ENCODE measurements at regions not wholly inside any gene's neighbourhood (a gene's known extent, or its start where the extent isn't known, plus 50 kb on each side); places are given as distances from the start of the nearest gene placed in this dataset.

DNA sequence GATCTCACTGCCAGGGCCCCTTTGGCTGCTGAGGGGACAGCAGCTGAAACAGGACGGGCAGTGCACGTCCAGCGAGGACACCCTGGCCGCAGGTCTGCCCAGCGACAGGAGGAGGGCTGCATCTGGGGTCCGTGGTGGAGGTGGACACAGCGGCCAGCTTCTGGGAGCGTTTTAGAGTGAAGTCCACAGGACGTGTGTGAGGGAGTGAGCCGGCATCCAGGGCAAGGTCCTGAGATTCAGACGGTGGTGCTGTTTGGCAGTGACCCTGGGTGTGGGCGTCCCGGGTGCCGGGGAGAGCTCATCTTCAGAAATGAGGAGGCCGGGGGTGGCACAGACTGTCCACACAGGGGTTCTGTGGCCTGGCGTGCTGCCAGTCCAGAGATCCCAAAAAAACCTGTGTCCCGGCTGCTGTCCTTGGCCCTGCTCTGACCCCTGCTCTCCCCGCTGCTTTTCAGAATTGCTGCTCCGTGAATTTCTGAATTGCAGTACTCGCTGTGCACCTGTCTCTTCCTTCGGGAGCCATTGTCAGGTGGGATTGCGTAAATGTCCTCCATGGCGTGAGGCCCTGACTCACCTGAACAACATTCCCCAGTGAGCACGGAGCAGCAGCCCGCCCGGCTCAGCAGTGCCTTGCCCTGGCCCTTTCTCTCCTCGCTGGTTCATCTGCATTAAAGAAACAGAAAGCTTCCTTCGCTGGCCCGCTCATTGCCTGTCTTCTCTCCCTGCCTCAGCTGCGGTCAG lies 183.5 kb upstream of the C14orf180 start:
- H3K4me1 ChIP-seq (ENCODE audit: control insufficient read depth in 1 of 2, extremely low read depth in 1 of 2, insufficient read depth in 2 of 2, low read length in 2 of 2), result peaks cover 7 to 74% of the 10 kb centered on the region in 2 experiments
- no peak overlapping the region for H3K27ac ChIP-seq (ENCODE audit: low read length)
- Mint-ChIP-seq H3K9me3 (peaks cover 0 to 13% (median 6%) of the 10 kb centered on the region in 3 donors), H3K27me3 (no peaks in the 10 kb centered on the region), H3K36me3 (peaks cover 5% of the 10 kb centered on the region), H3K4me3 (peak overlapping the region in 1 of 3 donors; percentile 81), H3K4me1 (peaks cover 62 to 80% (median 63%) of the 10 kb centered on the region in 3 donors), H3K27ac (peak overlapping the region; percentile 92)
- CTCF ChIA-PET, result no interaction called here
- 92% methylated on average over 29 of the region's 30 CpGs for WGBS (ENCODE audit: insufficient coverage)
- POLR2A ChIA-PET, result no interaction called here
- H3K27me3 ChIP-seq (replicated peaks in 1 of 2; ENCODE audit: control insufficient read depth in 2 of 2, extremely low read depth in 1 of 2, insufficient read depth in 2 of 2, low read length in 1 of 2), result no peaks in the 10 kb centered on the region
- H3K36me3 ChIP-seq (ENCODE audit: control insufficient read depth in 2 of 2, extremely low read depth in 1 of 2, insufficient read depth in 1 of 2, low read length in 1 of 2), result no peaks in the 10 kb centered on the region
- peak in 1 of 35 experiments; percentile 10 for DNase-seq
- no peak overlapping the region for H3K4me3 ChIP-seq (ENCODE audit: control insufficient read depth in 1 of 2, extremely low read depth in 1 of 2, low read length in 1 of 2)
- no peak for ATAC-seq (replicated peaks in 1 of 4)
- no peaks in the 10 kb centered on the region for H3K9me3 ChIP-seq

DNA sequence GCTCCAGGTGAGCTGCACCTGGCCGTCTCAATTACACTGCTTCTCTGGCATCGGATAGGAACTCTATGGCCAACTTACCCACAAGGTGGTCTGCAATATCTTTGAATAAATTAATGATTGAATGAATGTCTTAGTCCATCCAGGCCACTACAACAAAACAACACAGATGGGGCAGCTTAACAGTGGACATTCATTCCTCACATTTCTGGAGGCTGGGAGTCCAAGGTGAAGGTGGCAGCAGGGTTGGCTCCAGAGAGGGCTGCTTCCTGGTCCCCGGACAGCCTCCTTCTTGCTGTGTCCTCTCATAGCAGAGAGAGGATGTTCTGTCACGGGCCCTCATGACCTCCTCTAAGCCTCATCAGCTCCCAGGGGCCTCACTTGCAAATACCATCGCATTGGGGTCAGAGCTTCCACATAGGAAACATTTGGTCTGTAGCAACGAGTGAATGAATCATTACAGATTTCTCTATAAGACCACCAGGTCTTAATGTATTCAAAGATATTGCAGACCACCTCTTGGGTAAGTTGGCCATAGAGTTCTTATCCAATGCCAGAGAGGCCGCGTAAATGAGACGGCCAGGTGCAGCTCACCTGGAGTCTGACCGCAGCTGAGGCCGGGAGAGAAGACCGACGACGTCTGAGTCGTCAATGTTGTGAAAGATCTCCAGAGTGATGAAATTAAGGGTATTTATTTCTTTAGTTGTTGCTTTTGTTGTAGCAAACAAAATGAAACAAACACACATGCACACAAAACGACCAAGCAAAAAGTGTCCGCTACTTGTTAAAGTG lies 182.7 kb upstream of the C14orf180 start:
- Mint-ChIP-seq H3K27ac (peak overlapping the region; percentile 55 to 57), H3K27me3 (no peaks in the 10 kb centered on the region), H3K4me3 (peak overlapping the region in 1 of 3 donors; percentile 54), H3K9me3 (peaks cover 0 to 13% (median 6%) of the 10 kb centered on the region in 3 donors), H3K36me3 (peaks cover 5% of the 10 kb centered on the region), H3K4me1 (peaks cover 54 to 73% (median 55%) of the 10 kb centered on the region in 3 donors)
- no peaks in the 10 kb centered on the region for H3K36me3 ChIP-seq (ENCODE audit: control insufficient read depth in 2 of 2, extremely low read depth in 1 of 2, insufficient read depth in 1 of 2, low read length in 1 of 2)
- H3K27ac ChIP-seq (ENCODE audit: low read length), result no peak overlapping the region
- ChIA-PET CTCF (no interaction called here), POLR2A (no interaction called here)
- H3K4me3 ChIP-seq (ENCODE audit: control insufficient read depth in 1 of 2, extremely low read depth in 1 of 2, low read length in 1 of 2), result no peak overlapping the region
- 97% methylated on average over 6 of the region's 17 CpGs for WGBS (ENCODE audit: insufficient coverage)
- peaks cover 7 to 66% of the 10 kb centered on the region in 2 experiments for H3K4me1 ChIP-seq (ENCODE audit: control insufficient read depth in 1 of 2, extremely low read depth in 1 of 2, insufficient read depth in 2 of 2, low read length in 2 of 2)
- H3K9me3 ChIP-seq, result no peaks in the 10 kb centered on the region
- DNase-seq (peak in 1 of 35 experiments; percentile 4), ATAC-seq (replicated peaks in 1 of 4) (no peak)
- no peaks in the 10 kb centered on the region for H3K27me3 ChIP-seq (replicated peaks in 1 of 2; ENCODE audit: control insufficient read depth in 2 of 2, extremely low read depth in 1 of 2, insufficient read depth in 2 of 2, low read length in 1 of 2)

DNA sequence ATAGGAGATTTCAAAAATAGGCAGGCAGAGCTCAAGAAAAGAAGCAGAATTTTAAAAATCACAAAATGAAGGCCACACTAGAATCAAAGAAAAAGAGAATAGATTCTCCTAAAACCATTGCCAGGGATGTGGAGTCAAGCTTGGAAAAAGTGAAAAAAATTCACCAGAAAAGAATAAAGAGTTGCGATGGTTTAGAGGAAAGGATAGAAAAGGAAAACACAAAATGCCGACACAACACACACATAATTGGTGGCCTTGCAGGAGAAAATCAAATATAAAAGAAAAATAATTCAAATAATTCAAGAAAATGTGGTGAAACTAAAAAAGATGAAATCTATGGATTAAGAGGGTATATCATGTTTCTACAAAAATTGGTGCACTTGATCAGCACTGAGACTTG lies 181.6 kb upstream of the C14orf180 start:
- POLR2A ChIA-PET, result no interaction called here
- H3K9me3 ChIP-seq, result no peaks in the 10 kb centered on the region
- ATAC-seq (replicated peaks in 1 of 4), result no peak
- H3K27me3 ChIP-seq (replicated peaks in 1 of 2; ENCODE audit: control insufficient read depth in 2 of 2, extremely low read depth in 1 of 2, insufficient read depth in 2 of 2, low read length in 1 of 2), result no peaks in the 10 kb centered on the region
- H3K4me3 ChIP-seq (ENCODE audit: control insufficient read depth in 1 of 2, extremely low read depth in 1 of 2, low read length in 1 of 2), result no peak overlapping the region
- Mint-ChIP-seq H3K27me3 (no peaks in the 10 kb centered on the region), H3K4me1 (peaks cover 46 to 63% (median 49%) of the 10 kb centered on the region in 3 donors), H3K4me3 (peak overlapping the region in 1 of 3 donors; percentile 15), H3K27ac (no peak overlapping the region), H3K9me3 (peaks cover 0 to 13% (median 6%) of the 10 kb centered on the region in 3 donors), H3K36me3 (peaks cover 5% of the 10 kb centered on the region)
- no peaks in the 10 kb centered on the region for H3K36me3 ChIP-seq (ENCODE audit: control insufficient read depth in 2 of 2, extremely low read depth in 1 of 2, insufficient read depth in 1 of 2, low read length in 1 of 2)
- DNase-seq, result no peak
- WGBS (ENCODE audit: insufficient coverage), result no CpG with 5 or more reads among the region's 2 CpGs
- CTCF ChIA-PET, result no interaction called here
- H3K4me1 ChIP-seq (ENCODE audit: control insufficient read depth in 1 of 2, extremely low read depth in 1 of 2, insufficient read depth in 2 of 2, low read length in 2 of 2), result peaks cover 5 to 55% of the 10 kb centered on the region in 2 experiments
- H3K27ac ChIP-seq (ENCODE audit: low read length), result no peak overlapping the region

DNA sequence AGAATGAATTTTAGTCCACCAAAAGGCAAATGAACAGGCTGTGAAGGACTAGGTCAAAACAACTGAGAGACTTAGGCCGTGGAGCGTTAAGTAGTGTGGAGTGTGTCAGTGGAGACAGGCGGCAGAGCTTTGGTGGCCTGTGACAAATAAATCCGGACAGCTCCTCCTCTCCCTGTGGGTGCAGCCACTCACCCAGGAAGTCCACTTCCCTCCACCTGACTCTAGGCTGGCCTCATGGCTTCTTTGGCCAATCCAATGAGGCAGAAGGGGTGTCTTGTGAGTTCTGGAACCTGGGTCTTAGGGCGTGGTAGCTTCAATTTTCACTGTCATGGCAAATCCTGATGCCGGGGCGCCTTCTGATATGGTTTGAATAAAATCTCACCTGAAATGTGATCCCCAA lies 180.9 kb upstream of the C14orf180 start:
- peaks cover 5% of the 10 kb centered on the region for H3K36me3 Mint-ChIP-seq
- ATAC-seq (replicated peaks in 1 of 4), result no peak
- WGBS (ENCODE audit: insufficient coverage), result 80% methylated on average over 1 of the region's 7 CpGs
- CTCF ChIA-PET, result no interaction called here
- DNase-seq, result no peak
- Histone ChIP-seq H3K27ac (ENCODE audit: low read length) (no peak overlapping the region), H3K36me3 (ENCODE audit: control insufficient read depth in 2 of 2, extremely low read depth in 1 of 2, insufficient read depth in 1 of 2, low read length in 1 of 2) (no peaks in the 10 kb centered on the region), H3K27me3 (replicated peaks in 1 of 2; ENCODE audit: control insufficient read depth in 2 of 2, extremely low read depth in 1 of 2, insufficient read depth in 2 of 2, low read length in 1 of 2) (peaks cover 0 to 5% of the 10 kb centered on the region in 2 experiments), H3K9me3 (no peaks in the 10 kb centered on the region), H3K4me3 (ENCODE audit: control insufficient read depth in 1 of 2, extremely low read depth in 1 of 2, low read length in 1 of 2) (no peak overlapping the region), H3K4me1 (ENCODE audit: control insufficient read depth in 1 of 2, extremely low read depth in 1 of 2, insufficient read depth in 2 of 2, low read length in 2 of 2) (peaks cover 3 to 48% of the 10 kb centered on the region in 2 experiments)
- H3K27me3 Mint-ChIP-seq, result peaks cover 0 to 2% of the 10 kb centered on the region in 2 donors
- H3K27ac Mint-ChIP-seq, result peak overlapping the region in 1 of 2 donors; percentile 41
- peaks cover 0 to 13% (median 6%) of the 10 kb centered on the region in 3 donors for H3K9me3 Mint-ChIP-seq
- POLR2A ChIA-PET, result no interaction called here
- H3K4me3 Mint-ChIP-seq, result no peak overlapping the region
- H3K4me1 Mint-ChIP-seq, result peaks cover 40 to 58% (median 45%) of the 10 kb centered on the region in 3 donors

DNA sequence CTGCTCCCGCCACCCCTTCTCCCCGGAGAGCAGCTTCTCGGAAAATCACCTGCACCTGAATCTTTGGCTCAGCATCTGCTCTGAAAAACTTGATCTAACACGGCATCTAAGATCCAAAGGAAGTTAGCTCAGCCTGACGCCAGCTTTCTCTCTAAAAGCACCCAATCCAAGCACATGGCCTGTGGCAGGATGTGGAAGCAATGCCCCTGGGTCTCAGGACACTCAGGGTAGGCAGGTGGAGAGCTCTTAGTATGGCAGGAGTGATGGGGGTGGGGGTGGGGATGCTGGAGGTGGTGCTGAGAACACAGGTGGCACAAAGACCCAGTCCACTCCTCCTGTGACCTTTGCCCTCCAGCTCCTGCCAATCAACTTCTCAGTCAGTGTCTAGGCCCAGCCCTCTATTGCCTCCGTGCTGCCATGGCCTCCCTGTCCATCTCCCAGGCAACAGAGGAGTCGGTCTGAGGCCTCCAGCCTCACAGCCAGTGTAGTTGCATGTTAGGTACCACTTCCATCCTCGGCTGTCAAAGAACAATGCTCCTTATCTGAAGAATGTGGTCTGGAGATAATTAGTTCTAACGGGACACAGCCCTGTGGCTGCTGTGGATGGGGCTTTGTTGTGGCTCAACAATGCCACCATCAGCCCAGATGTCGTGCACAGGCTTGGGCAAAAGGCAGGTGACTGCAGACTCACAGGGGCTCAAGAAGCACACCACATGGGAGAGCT lies 180.0 kb upstream of the C14orf180 start:
- ChIA-PET CTCF (no interaction called here), POLR2A (no interaction called here)
- no peaks in the 10 kb centered on the region for H3K9me3 ChIP-seq
- peaks cover 31 to 49% (median 36%) of the 10 kb centered on the region in 3 donors for H3K4me1 Mint-ChIP-seq
- no peak overlapping the region for H3K4me3 ChIP-seq (ENCODE audit: control insufficient read depth in 1 of 2, extremely low read depth in 1 of 2, low read length in 1 of 2)
- DNase-seq (peak in 5 of 35 experiments; percentile 16 to 60 (median 30)), ATAC-seq (replicated peaks in 1 of 4) (peak; percentile 69 to 86 (median 79))
- no peak overlapping the region for H3K4me3 Mint-ChIP-seq
- peaks cover 0 to 13% (median 6%) of the 10 kb centered on the region in 3 donors for H3K9me3 Mint-ChIP-seq
- H3K36me3 ChIP-seq (ENCODE audit: control insufficient read depth in 2 of 2, extremely low read depth in 1 of 2, insufficient read depth in 1 of 2, low read length in 1 of 2), result no peaks in the 10 kb centered on the region
- peaks cover 0 to 7% of the 10 kb centered on the region in 2 experiments for H3K27me3 ChIP-seq (replicated peaks in 1 of 2; ENCODE audit: control insufficient read depth in 2 of 2, extremely low read depth in 1 of 2, insufficient read depth in 2 of 2, low read length in 1 of 2)
- WGBS (ENCODE audit: insufficient coverage), result 54% methylated on average over 6 of the region's 10 CpGs
- H3K27ac Mint-ChIP-seq, result peak overlapping the region; percentile 55 to 71
- H3K27me3 Mint-ChIP-seq, result peaks cover 0 to 3% of the 10 kb centered on the region in 2 donors
- H3K4me1 ChIP-seq (ENCODE audit: control insufficient read depth in 1 of 2, extremely low read depth in 1 of 2, insufficient read depth in 2 of 2, low read length in 2 of 2), result peaks cover 0 to 39% of the 10 kb centered on the region in 2 experiments
- no peak overlapping the region for H3K27ac ChIP-seq (ENCODE audit: low read length)
- peaks cover 5% of the 10 kb centered on the region for H3K36me3 Mint-ChIP-seq

DNA sequence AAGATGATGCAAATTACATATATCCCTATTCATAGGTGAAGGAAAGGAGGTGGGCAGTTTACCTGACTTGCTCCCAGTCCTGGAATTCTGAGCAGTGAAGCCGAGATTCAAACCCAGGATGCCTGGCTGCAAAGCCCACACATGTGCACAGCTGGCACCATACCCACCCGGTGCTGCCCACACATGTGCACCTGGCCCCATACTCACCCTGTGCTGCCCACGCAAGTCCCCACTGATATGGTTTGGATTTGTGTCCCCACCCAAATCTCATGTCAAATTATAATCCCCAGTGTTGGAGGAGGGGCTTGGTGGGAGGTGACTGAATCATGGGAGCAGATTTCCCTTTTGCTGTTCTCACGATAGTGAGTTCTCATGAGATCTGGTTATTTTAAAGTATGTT lies 179.2 kb upstream of the C14orf180 start:
- peaks cover 0 to 3% of the 10 kb centered on the region in 2 donors for H3K27me3 Mint-ChIP-seq
- ChIA-PET POLR2A (no interaction called here), CTCF (no interaction called here)
- peaks cover 5% of the 10 kb centered on the region for H3K36me3 Mint-ChIP-seq
- Histone ChIP-seq H3K4me3 (ENCODE audit: control insufficient read depth in 1 of 2, extremely low read depth in 1 of 2, low read length in 1 of 2) (no peak overlapping the region), H3K36me3 (ENCODE audit: control insufficient read depth in 2 of 2, extremely low read depth in 1 of 2, insufficient read depth in 1 of 2, low read length in 1 of 2) (no peaks in the 10 kb centered on the region), H3K4me1 (ENCODE audit: control insufficient read depth in 1 of 2, extremely low read depth in 1 of 2, insufficient read depth in 2 of 2, low read length in 2 of 2) (peaks cover 0 to 31% of the 10 kb centered on the region in 2 experiments), H3K27me3 (replicated peaks in 1 of 2; ENCODE audit: control insufficient read depth in 2 of 2, extremely low read depth in 1 of 2, insufficient read depth in 2 of 2, low read length in 1 of 2) (peaks cover 0 to 11% of the 10 kb centered on the region in 2 experiments), H3K9me3 (no peaks in the 10 kb centered on the region), H3K27ac (ENCODE audit: low read length) (no peak overlapping the region)
- no peak overlapping the region for H3K4me3 Mint-ChIP-seq
- H3K27ac Mint-ChIP-seq, result no peak overlapping the region
- DNase-seq (peak in 1 of 35 experiments; percentile 4), ATAC-seq (replicated peaks in 1 of 4) (no peak)
- WGBS (ENCODE audit: insufficient coverage), result 60% methylated on average over 1 of the region's 4 CpGs
- H3K4me1 Mint-ChIP-seq, result peaks cover 23 to 41% (median 28%) of the 10 kb centered on the region in 3 donors
- peaks cover 0 to 13% (median 6%) of the 10 kb centered on the region in 3 donors for H3K9me3 Mint-ChIP-seq
